GM12891 (cell line): ENCODE measurements at regions not wholly inside any gene's neighbourhood (a gene's known extent, or its start where the extent isn't known, plus 50 kb on each side); places are given as distances from the start of the nearest gene placed in this dataset.

Source experiments
- DNase-seq: peaks from one replicate; pipeline ENCODE4 v3.0.0; 2011; ENCODE audit warnings: low spot score; ENCODE audit not compliant: insufficient read length
- FAIRE-seq: peaks from 2 replicates; lab custom pipeline; 2011; peaks lifted over from hg19 to GRCh38; lab: Jason Lieb, UNC
- PAX5 ChIP-seq: IDR thresholded peaks from 2 replicates; pipeline ENCODE4 v1.6.1; 2011; ENCODE audit warnings: low read length, moderate library complexity, mild to moderate bottlenecking; ENCODE audit not compliant: insufficient read depth, severe bottlenecking
- POLR2A ChIP-seq: IDR thresholded peaks from 2 replicates; pipeline ENCODE4 v1.6.1; 2011; ENCODE audit warnings: low read depth, low read length, control low read depth
- POLR2AphosphoS5 ChIP-seq: IDR thresholded peaks from 2 replicates; pipeline ENCODE4 v1.6.1; 2011; ENCODE audit warnings: low read depth, low read length, control low read depth
- POU2F2 ChIP-seq: IDR thresholded peaks from 2 replicates; pipeline ENCODE4 v1.6.1; 2011; ENCODE audit warnings: low read depth, mild to moderate bottlenecking, control low read depth, low read length, moderate library complexity
- SPI1 ChIP-seq: IDR thresholded peaks from 2 replicates; pipeline ENCODE4 v1.6.1; 2011; ENCODE audit warnings: low read depth, low read length, control low read depth
- TAF1 ChIP-seq: IDR thresholded peaks from 2 replicates; pipeline ENCODE4 v1.6.1; 2011; ENCODE audit warnings: low read depth, low read length, control low read depth

- no peak for FAIRE-seq
Observed at GRCh38 chr2:2839782-2840531, 508.9 kb upstream of the MYT1L start.

GRCh38 chr2:2839393-2839781, 508.3 kb upstream of the MYT1L start:
- FAIRE-seq (no peak), DNase-seq (no peak)
- TF ChIP-seq POLR2AphosphoS5 (no peak), TAF1 (no peak), POLR2A (no peak), POU2F2 (no peak), PAX5 (no peak), SPI1 (no peak)

More at GRCh38 chr2:2839782-2840531, 508.9 kb upstream of the MYT1L start:
- TF ChIP-seq POU2F2: no peak
- no peak for TF ChIP-seq SPI1
- no peak for TF ChIP-seq TAF1
- no peak for TF ChIP-seq PAX5
- no peak for TF ChIP-seq POLR2AphosphoS5
- no peak for TF ChIP-seq POLR2A
- no peak for DNase-seq

DNA sequence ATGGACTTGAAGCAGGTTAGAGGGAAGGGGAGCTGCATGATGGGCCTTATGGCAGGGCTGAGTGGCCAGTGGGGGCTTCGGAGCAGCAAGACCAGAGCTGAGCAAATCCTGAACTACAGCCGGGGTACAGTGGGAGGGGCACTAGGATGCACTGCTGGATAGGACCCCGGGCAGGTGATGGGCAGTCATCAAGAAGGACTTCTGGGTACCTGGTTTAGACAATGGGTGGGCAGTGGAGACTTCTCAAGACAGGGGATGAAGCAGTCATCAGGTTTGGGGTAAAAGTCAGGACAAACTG, 507.4 kb upstream of the MYT1L start:
- FAIRE-seq (no peak), DNase-seq (no peak)
- TF ChIP-seq TAF1: no peak
- no peak for TF ChIP-seq PAX5
- TF ChIP-seq POU2F2: no peak
- TF ChIP-seq SPI1: no peak
- TF ChIP-seq POLR2AphosphoS5: no peak
- TF ChIP-seq POLR2A: no peak

DNA sequence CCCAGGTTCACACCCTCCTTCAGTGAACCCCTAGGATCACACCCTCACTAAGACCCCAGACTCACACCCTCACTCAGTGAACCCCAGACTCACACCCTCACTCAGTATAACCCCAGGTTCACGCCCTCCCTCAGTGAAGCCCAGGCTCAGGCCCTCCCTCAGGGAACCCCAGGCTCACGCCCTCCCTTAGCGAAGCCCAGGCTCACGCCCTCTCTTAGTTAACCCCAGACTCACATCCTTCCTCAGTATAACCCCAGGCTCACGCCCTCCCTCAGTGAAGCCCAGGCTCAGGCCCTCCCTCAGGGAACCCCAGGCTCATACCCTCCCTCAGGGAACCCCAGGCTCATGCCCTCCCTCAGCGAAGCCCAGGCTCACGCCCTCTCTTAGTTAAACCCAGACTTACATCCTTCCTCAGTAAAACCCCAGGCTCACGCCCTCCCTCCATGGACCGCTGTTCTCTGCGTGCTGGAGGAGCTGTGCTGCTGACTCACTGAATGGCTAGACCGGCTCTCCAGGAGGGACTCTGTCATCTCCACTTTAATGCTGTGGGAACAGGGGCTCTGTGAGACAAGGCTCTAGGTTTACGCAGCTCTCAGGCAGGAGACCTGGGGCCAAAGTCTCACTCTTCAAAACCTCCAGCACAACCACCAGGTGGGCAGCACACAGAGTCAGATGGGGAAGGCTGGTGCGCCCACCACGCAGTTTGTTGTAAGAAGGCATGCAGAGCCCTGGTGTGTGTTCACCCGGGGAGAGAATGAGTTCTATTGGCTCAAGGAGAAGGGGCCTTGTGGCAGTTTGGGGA, 506.9 kb upstream of the MYT1L start:
- no peak for TF ChIP-seq POU2F2
- TF ChIP-seq POLR2AphosphoS5: no peak
- no peak for TF ChIP-seq TAF1
- no peak for TF ChIP-seq POLR2A
- no peak for TF ChIP-seq PAX5
- no peak for TF ChIP-seq SPI1
- DNase-seq: no peak
- no peak for FAIRE-seq

- DNase-seq (no peak), FAIRE-seq (no peak)
- TF ChIP-seq POLR2A (no peak), POLR2AphosphoS5 (no peak), TAF1 (no peak), POU2F2 (no peak), SPI1 (no peak), PAX5 (no peak)
Observed at GRCh38 chr2:2836343-2837070, 505.4 kb upstream of the MYT1L start.

GRCh38 chr2:2834516-2835254, 503.6 kb upstream of the MYT1L start:
- DNase-seq (no peak), FAIRE-seq (no peak)
- no peak for TF ChIP-seq SPI1
- no peak for TF ChIP-seq POLR2AphosphoS5
- no peak for TF ChIP-seq PAX5
- TF ChIP-seq POU2F2: no peak
- TF ChIP-seq TAF1: no peak
- TF ChIP-seq POLR2A: no peak

- FAIRE-seq: no peak
- TF ChIP-seq PAX5 (no peak), POLR2A (no peak), SPI1 (no peak), TAF1 (no peak), POU2F2 (no peak), POLR2AphosphoS5 (no peak)
Observed at GRCh38 chr2:2834105-2834504, 503.0 kb upstream of the MYT1L start.

GRCh38 chr2:2832657-2833056, 501.6 kb upstream of the MYT1L start:
- DNase-seq: no peak
- FAIRE-seq: no peak

More at GRCh38 chr2:2834105-2834504, 503.0 kb upstream of the MYT1L start:
- no peak for DNase-seq

More at GRCh38 chr2:2832657-2833056, 501.6 kb upstream of the MYT1L start:
- TF ChIP-seq POU2F2 (no peak), PAX5 (no peak), POLR2A (no peak), POLR2AphosphoS5 (no peak), TAF1 (no peak), SPI1 (no peak)
